Stimulated activated CD4-positive, alpha-beta T cell treated with anti-CD3 and anti-CD28 coated beads, TNF-alpha, amount 100 ng/mL, for 24 hours (primary cell): ENCODE measurements at regions not wholly inside any gene's neighbourhood (a gene's known extent, or its start where the extent isn't known, plus 50 kb on each side); places are given as distances from the start of the nearest gene placed in this dataset.
"Not testable (repeated sequence)": the region's sequence is repeated elsewhere in the genome, so short reads cannot be mapped to it uniquely, and the experiment has no call there.

Experiments used
- DNase-seq, 3 experiments: peaks; one replicate each; pipeline ENCODE4 v3.0.0-alpha.2; 2020; ENCODE audit warnings: low read depth in 3 of 3

- no peak for DNase-seq
These were observed 90.5 kb downstream of the ACTL7B start for GRCh38 chr9:108765265-108765664.

DNA sequence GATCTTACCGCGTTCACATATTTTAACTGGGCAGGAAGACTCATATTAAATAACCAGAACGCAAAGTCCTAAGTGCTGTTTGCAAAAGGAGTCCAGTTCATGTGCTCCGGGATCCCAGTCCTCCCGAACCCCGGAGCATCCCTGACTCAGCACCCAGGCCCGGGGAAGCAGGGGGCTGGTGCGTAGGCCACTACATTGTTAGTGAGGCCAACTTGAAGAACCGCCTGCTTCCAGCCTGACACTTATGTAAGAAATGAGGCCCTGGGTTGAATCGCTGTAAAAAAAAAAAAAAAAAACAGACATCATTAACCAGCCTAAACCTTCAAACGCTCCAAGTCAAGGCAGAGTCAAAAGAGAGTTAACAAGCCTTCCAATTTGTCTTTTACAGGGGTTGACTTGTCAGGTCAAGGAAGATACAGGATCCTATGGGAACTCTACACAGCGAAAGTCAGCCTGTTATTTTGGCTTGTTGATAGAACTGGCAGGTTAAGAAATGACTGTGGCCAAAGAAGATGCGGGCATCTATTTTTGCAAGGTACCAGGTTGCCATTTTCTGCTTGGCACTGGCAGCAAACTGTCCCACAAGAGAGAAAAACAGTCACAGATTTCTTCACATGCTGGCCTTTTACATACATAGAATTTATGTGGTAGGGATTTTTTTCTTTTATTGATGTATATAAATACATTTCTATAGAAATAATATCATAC is 93.3 kb downstream of the ACTL7B start:
- no peak for DNase-seq

- peak in 2 of 3 experiments; percentile 4 to 13 for DNase-seq
These were observed 94.0 kb downstream of the ACTL7B start for GRCh38 chr9:108761655-108762347.

- DNase-seq: no peak
These were observed 94.9 kb downstream of the ACTL7B start for GRCh38 chr9:108760841-108761240.

DNA sequence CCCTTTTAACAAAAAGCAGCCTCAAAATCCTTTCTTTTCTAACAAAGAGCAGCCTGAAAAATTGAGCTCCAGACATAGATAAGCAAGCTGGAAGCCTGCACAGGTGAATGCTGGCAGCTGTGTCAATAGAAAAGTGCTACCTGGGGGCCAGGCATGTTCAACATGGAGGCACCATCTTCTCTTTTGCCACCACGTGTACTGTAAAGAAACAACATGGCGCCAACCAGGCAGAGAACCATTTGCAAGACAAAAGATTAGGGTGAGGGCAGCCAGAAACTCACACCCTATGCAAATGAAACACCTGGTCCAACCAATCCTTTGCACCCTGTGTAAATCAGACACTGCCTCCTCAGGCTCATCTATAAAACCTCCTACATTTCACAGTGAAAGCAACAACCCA is 96.0 kb downstream of the ACTL7B start:
- DNase-seq: no peak

GRCh38 chr9:108759399-108759798 is 96.4 kb downstream of the ACTL7B start:
- DNase-seq: no peak

DNA sequence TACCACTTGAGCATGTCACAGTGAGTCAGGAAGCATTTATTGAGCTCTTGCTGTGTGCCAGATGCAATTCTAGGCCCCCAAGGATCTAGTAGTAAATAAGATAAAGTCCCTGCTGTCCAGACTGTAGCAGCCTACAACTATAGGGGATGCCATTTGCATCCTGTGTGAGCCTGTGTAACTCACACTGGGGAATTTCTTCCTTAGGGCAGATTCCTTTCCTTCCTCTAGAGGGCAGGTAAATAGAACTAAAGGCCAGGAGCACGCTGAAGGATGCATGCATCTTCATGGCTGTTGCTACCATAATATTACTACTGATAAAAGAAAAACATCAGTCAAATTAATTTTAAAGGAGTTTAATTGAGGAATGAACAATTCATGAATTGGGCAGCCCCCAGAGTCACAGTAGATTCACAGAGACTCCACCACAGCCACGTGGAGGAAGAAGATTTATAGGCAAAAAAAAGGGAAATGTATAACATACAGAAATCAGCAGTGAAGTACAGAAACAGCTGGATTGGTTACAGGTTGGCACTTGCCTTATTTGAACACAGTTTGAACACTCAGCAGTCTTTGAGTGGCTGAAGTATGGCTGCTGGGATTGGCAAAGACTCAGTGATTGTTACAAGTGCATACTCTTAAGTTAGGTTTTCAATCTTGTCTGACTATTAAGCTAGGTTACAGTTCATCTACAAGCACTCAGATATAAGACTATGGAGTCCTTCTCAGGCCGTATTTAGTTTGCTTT is 98.9 kb downstream of the ACTL7B start:
- no peak for DNase-seq

GRCh38 chr9:108755979-108756378 is 99.8 kb downstream of the ACTL7B start:
- no peak for DNase-seq

GRCh38 chr9:108751369-108751768 is 104.4 kb downstream of the ACTL7B start:
- DNase-seq: no peak

DNA sequence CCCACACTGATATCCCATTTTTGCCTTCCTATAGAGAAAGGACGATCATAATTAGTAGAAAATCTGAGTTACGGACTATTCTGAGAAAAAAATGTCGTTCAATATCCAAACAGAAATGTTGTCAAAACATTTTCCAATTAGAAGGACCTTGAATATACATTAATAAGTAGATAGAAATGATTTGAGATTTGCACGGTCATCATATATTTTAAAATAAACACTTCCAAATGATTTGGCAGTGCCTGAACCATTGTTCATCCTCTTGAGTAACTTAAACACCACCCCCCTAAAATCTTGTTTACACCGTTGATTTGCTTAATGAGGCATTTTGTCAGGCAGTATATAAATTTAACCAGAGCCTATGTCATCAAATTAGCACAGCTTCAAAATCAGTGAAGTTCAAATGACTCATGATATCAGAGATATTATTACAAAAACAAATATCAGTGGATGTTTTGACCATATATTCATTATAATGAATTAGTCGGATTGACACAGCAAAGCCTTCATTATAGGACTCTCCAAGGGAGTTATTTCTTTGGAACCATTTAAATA is 105.0 kb downstream of the ACTL7B start:
- DNase-seq: no peak

- no peak for DNase-seq
These were observed 107.0 kb downstream of the ACTL7B start for GRCh38 chr9:108748776-108749175.

DNA sequence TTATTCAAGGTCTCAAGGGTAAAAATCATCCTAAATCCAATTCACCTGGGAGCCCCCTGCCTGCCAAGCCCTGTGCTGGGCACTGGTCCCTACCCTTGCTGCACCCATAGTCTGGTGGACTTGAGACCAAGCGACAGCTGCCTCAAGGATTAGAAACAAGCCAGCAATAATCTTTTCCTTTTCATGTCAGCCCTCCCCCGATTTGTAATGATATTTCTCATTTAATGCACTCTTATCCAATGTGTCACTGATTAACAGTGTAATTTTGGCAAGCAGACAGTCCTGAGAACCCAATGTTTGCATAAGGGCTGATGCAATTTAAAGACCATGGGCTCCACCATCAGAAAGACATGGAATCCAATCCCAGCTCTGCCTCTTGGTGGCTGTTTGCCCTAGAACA is 108.9 kb downstream of the ACTL7B start:
- DNase-seq: no peak

- DNase-seq: no peak
These were observed 109.8 kb downstream of the ACTL7B start for GRCh38 chr9:108746001-108746400.

DNA sequence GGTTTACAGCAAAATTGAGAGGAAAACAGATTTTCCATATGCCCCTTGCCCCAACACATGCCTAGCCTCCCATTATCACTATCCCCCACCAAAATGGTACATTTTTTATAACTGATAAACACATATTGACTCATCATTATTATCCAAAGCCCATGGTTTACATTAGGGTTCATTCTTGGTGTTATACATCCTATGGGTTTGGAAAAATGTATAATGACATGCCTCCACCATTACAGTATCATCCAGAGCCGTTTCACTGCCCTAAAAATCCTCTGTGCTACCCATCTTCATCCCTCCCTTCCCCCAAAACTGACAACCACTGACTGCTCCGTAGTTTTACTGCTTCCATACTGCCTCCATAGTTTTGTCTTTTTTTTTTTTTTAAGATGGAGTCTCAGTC is 111.1 kb downstream of the ACTL7B start:
- no peak for DNase-seq

DNA sequence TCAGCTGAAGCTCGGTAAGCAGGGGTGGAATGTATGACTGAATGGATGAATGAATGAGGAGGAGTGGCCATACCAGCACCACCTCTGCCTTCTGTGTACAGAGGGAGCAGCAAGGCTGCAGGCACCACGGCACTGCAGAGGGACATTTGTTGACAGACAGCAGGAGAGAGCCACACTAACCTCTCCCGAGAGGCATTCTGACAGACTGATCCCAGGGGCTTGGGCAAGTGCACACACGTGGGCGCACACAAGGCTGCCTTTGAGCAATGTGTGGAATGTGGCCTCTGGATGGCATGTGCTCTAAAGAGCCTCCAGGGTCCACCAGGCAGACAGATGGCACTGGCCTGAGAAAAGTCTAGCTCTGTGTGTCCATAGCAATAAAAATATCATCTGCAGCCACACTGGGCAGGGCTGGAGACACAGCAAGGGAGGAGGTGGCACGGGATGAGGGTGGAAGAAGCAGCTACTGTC is 111.8 kb downstream of the ACTL7B start:
- DNase-seq: no peak

GRCh38 chr9:108743416-108743815 is 112.4 kb downstream of the ACTL7B start:
- no peak for DNase-seq

DNA sequence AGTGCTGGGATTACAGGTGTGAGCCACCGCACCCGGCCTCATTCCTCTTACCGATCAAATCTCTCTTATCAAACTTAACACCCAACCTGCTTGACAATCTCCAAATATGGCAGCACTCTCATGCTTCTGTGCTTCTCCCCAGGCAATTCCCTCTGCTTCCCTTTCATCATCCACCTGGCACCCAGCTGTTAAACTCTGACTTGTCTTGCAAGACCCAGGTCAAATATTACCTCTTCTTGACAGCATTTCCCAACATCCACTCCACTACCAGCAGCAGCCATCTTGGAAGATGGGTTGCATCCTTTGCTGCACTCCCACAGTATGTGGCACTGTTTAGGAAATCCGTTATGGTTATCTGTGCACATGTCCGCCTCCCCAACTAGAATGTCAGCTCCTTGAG is 113.6 kb downstream of the ACTL7B start:
- DNase-seq: no peak

- DNase-seq: not testable (repeated sequence)
These were observed 124.5 kb downstream of the ACTL7B start for GRCh38 chr9:108731292-108731691.

- DNase-seq: no peak
These were observed 128.1 kb downstream of the ACTL7B start for GRCh38 chr9:108727580-108728111.

DNA sequence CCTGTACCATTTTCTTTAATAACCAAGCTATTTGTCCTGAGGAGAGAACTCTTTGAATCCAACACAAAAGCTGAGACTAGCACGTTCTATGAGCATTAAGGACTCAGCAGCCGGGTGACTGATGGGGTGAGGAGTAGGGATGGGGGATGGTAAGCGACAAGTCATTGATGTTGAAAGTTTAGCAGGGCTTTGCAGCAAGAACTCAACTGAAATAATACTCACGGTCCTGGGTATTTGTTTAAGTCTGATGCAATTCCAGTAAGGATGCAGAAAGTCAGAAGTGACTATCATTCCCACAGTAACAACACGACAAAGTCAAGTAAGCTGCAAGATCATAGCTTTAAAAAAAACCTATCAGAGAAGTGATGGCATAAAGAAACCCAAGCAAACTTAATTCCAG is 131.1 kb downstream of the ACTL7B start:
- no peak for DNase-seq

- DNase-seq: no peak
These were observed 131.7 kb downstream of the ACTL7B start for GRCh38 chr9:108724122-108724521.

DNA sequence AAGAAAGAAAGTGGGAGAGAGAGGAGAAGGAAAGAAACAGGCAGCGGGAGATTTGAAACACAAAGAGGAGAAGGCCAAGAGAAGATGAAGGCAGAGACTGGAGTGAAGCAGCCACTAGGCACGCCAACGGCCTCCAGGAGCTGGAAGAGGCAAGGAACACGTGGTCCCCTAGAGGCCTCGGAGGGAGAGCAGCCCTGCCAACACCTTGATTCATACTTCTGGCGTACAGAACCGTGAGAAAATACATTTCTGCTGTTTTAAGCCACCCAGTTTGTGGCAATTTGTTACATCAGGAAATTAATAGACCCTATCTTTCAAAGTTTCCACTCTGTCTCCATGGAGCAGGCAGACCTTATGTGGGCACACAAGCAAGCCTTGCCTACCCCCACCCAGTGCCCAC is 133.4 kb downstream of the ACTL7B start:
- DNase-seq: no peak
